ENCODE measurements at regions not wholly inside any gene's neighbourhood (a gene's known extent, or its start where the extent isn't known, plus 50 kb on each side); places are given as distances from the start of the nearest gene placed in this dataset.

DNA sequence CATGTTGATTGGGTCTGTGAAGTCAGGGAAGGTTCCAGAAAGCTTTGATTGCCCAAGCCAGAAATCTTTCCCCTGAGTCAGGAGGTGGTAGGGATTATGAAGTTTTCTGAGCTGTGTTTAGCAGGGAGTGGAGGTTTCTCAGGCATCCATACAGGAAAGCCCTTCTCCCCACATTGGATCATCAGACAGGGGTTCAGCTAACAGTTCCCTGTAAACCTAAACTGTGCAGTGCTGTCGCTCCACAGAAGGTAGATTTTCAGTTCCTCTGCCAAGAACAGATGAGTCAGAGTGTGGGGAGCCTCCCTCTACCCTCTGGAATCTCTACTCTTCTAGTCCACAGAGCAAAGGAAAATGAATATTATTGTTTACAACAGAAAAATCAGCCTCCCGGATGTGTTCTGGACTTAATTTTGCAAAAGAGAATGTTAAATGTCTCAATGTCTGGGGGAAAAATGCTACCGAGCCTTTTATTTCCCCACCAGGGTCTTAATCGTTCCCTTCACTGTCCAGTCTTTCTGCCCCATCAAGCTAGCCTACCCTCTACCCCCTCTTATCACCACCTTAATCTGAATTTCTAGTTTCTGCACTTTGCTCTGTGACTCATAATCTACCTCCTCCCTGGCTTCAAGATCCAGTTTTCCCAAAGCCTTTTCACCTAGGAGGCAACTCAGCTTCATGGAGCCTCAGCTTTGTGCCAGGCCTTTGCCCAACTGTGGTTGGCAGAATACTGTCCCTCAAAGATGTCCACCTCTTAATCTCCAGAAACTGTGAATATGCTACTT lies 355.6 kb downstream of the PRDM2 start:
- TF ChIP-seq, protein P1, sequence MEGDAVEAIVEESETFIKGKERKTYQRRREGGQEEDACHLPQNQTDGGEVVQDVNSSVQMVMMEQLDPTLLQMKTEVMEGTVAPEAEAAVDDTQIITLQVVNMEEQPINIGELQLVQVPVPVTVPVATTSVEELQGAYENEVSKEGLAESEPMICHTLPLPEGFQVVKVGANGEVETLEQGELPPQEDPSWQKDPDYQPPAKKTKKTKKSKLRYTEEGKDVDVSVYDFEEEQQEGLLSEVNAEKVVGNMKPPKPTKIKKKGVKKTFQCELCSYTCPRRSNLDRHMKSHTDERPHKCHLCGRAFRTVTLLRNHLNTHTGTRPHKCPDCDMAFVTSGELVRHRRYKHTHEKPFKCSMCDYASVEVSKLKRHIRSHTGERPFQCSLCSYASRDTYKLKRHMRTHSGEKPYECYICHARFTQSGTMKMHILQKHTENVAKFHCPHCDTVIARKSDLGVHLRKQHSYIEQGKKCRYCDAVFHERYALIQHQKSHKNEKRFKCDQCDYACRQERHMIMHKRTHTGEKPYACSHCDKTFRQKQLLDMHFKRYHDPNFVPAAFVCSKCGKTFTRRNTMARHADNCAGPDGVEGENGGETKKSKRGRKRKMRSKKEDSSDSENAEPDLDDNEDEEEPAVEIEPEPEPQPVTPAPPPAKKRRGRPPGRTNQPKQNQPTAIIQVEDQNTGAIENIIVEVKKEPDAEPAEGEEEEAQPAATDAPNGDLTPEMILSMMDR (conservative IDR thresholded peaks at IDR 0.05), result no peak
- TF ChIP-seq ZFX (IDR thresholded peaks at IDR 0.05), result no peak

Measured in C4-2B (cell line).